Hippocampal formation (tissue), 2 donors: ENCODE measurements at regions not wholly inside any gene's neighbourhood (a gene's known extent, or its start where the extent isn't known, plus 50 kb on each side); places are given as distances from the start of the nearest gene placed in this dataset.

Experiments
- DNase-seq, 2 donors: peaks; one replicate each; lab custom pipeline; 2025; lab: John Stamatoyannopoulos, UW

DNA sequence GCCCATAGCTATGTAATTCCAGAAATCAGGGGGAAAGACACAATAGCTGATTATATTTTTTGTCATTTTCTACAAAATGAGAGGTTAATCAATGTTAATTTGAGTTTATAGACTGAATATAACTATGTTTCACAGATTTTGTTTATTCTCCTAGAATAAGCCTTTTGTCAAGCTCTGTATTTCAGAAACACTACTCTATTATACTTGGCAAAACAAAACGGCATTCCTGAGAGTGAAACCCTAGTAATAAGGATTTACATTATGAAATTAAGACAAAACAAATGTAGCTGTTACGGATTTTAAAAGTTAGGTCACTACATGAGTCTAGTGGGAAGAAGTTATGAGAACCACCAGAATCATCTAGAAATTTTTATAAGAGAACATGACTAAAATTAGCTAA, 334.2 kb downstream of the KLF12 start:
- no peak for DNase-seq

GRCh38 chr13:73794755-73795154, 339.4 kb downstream of the KLF12 start:
- DNase-seq: no peak

DNA sequence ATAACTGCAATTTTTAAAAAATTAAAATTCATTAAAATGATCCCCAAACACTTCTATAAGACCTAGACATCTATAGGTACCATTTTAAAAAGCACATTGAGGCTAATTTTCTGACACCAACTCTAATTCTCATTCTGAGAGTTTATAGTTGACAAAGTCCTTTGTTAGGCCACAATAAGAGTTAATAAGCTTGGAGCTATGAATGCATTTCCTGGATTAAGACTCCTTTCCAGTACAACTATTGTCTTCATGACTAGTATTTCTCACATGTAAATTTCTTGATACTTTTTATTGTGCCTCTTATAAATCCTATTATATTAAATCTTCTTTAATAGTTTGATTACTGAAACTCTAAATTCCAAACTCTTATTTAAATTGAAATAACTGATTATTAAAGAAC, 340.8 kb downstream of the KLF12 start:
- DNase-seq: no peak

DNA sequence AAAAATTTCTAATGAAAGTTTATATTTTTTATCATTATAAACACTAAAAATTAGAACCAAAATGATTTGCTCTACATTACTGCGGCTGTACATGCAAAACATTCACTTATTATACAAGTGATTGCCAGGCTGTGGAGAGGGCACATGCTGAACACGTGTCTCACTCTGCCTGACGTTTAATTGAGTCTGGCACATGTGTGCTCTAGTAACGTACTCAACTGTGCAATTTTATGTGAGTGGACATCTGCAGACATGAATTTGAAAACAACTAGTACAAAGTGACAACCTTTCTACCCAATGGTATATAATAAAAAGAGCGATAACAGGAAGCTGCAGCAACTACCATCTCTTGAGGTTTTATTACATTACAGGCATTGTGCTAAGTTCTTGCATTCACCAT, 341.4 kb downstream of the KLF12 start:
- no peak for DNase-seq

DNA sequence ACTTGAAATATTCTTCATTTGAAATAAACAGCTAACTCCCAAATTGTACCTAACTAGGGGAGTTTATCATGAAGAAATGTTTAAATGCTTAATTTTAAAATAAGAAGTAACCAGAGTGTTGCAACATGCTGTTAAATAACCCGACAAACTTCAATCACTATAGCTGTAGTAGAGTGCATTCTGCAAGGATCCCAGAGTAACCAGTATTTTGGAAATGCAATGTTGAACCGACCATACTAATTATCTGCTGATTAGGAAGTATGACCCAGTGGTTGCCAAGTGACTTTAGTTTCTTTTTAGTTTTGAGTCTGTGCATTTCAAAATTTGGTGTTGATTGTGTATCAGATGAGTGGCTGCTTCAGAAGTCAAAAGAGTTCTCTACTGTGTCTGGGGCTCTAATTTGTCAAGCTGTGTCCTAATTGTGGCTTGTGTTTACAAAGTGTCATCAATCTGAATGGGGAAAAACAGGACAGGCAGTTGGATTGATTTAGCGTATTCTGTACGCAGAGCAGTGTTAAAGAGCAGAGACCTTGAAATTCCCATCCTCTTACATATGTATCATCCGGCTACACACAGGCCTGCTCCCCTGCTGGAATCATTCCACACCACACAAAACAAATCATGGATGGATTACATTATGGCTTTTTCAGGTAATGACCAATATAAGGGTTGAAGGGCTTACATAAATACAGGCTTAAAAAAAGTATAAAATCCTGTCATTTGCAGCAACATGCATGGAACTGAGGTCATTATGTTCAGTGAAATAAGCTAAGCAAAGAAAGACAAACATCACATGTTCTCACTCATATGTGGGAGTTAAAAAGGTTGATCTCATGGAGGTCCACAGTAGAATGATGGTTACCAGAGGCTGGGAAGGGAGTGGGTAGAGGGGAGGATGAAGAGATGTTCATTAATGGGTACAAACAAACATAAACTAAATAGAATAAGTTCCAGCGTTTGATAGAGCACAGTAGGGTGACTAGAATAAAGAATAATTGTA, 351.5 kb downstream of the KLF12 start:
- no peak for DNase-seq

DNA sequence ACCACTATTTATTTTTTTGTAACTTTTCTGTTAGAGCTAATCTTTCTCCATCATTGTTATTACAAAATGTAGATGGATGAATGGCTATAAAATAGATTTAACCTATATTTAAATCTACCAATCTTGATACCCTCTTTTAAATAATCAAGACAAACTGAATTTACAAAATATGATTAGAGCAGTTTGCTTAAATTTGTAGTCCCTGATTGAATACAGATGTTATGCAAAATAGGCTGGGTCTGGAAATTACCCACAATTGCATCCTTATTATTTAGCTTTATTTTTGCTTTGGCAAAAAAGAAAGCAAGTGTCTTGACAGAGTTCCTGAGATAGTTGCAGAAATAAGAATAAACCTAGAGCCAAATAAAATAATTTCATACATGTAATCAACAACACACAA, 352.8 kb downstream of the KLF12 start:
- no peak for DNase-seq

GRCh38 chr13:73779881-73780280, 354.3 kb downstream of the KLF12 start:
- no peak for DNase-seq

DNA sequence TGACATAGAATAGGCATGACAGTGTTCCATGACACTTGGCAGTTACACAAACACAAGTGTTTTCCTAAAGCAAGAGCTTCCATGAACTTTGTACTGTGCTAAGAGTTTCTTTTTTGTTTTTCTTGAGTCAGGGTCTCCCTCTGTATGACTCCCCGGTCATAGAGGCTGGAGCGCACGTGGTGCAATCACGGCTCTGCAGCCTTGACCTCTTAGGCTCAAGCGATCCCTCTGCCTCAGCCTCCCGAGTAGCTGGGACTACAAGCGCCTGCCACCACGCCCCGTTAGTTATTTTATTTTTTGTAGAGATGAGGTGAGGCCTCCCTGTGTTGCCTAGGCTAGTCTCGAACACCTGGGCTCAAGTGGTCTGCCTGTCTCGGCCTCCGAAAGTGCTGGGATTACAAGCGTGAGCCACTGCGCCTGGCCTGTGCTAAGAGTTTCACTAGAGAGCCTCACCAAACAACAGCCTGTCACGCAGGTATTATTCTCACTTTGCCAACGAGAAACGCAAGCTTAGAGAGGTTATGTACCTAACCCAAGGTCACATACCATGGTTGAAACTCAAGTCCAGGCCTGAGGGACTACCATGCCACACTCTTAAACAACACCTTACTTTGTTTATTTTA, 355.9 kb downstream of the KLF12 start:
- DNase-seq: no peak

GRCh38 chr13:73777134-73777533, 357.1 kb downstream of the KLF12 start:
- no peak for DNase-seq

- no peak for DNase-seq
Observed at GRCh38 chr13:73776151-73776785, 357.9 kb downstream of the KLF12 start.

DNA sequence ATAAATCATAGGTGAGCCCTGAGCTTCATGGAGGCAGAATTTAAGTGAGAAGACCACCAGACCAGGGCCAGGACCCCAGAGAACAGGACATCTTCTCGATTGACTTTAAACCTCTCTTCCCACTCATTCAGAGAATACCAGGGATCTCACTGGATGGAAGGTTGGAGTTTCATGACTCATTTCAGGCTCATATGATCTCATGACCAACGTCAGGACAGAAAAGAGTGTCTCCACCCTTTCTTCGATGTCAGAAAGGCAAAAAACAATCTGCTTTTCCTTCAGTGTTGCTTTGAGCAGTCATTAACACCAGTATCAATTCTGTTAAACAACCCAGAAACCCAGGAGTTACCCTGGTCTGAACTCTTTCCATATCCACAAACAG, 361.0 kb downstream of the KLF12 start:
- no peak for DNase-seq

DNA sequence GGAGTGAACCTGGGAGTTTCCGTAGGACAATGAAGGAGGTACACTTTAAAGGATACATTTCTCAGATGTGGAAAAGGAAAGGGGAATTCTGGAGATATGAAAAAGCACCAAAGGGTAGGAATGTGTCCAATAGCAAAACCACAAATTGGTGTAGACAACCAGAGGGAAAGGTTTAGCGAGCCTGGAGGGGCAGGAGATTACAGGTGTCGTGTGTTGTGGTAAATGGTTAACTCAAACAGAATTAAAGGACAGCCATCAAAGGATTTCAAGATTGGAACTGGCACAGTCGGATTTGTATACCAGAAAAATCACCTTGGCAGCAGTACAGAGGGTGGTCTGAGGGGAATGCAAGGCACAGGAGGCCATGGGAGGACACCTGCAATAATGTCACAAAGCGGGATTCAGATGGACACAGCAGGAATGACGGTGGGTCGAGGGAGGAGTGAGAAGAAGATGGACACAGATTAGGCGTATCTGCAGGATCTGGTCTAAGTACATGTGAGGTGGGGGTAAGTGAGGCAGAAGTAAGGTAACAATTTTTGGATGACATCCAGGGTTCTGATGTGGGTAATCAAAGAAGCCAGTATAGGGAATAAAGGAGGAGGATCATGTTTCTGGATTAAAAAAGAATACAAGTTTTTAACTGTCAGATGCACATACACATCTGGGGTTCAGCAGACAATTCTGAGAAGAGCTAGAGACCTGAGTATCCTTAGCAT, 361.6 kb downstream of the KLF12 start:
- DNase-seq: no peak

DNA sequence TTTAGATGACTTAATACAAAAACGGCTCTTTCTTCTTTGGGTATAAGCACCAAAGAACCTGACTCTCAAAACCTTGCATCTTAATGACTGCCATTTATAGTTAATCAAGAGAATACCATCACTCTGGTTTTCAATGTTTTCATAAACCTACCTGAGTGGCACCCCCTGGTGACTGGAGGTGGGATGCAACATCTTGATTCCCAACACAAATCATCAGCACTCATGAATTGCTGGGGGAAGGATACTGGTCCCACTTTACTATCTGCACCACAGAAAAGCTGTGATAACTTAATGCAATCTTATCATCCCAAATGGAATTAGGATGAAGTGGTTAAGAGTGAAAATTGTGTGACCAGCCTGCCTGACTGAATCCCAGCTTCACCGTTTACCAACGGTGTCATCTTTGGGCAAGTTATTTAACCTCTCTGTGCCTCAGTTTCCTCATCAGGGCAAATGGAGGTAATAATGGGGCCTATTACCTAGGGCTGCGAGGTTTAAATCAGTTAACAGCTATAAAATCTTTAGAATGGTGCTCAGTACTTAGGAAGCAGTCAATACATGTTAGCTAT, 366.4 kb downstream of the KLF12 start:
- no peak for DNase-seq

- DNase-seq: no peak
Observed at GRCh38 chr13:73767191-73767741, 366.9 kb downstream of the KLF12 start.

- DNase-seq: peak; percentile 67 to 68
Observed at GRCh38 chr13:73765651-73766384, 368.4 kb downstream of the KLF12 start.

- no peak for DNase-seq
Observed at GRCh38 chr13:73759434-73759833, 374.8 kb downstream of the KLF12 start.

DNA sequence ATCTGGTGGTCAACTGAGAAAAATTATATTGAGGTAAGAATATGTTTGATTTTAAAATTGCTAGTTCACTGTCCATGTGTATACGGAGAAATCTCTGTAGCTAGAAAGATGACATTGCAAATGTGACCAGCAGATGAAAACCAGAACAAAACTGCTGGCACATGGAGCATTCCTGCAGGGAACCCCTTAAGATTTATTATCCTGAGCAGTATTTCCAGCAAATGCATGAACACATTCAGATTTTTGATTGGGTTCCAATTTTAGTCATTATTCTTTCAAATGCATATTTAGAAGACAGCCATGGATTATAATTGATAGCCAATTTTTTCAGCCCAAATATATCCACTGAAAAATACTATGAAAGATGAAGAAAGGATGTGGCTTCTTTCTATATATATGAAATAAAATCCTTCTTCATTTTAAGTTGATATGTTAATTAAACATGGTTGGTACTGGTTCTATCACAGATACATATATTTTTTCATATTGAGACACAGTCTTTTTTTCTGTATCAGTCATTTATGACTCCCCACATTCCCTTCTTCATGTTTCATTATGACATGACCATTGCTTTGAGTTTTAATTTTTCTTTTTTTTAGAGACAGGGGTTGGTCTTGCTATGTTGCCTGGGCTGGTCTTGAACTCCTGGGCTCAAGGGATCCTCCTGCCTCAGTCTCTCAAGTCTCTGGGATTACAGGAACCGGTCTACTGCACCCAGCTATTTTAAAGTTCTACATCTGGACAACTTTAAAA, 376.5 kb downstream of the KLF12 start:
- no peak for DNase-seq

GRCh38 chr13:73754727-73755292, 379.4 kb downstream of the KLF12 start:
- DNase-seq: peak in 1 of 2 donors; percentile 76

DNA sequence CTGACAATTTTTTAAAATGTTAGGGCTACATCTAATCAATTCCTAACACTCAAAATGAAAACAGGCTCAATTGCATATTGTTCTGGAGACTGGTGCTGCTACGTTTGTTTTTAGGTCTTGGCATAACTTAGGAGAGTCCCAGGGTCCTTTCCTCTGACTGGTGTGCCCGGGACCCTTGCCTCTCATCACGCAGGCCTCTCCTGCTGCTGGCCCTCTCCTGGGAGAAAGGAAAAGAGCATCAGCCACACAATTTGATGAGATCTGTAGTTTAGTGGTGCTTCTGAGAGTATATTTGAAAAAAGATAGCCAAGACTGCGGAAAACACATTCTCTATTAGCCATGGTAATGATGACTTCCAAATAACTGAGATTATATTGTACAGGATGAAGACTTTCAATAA, 380.0 kb downstream of the KLF12 start:
- DNase-seq: no peak

- no peak for DNase-seq
Observed at GRCh38 chr13:73751290-73751689, 382.9 kb downstream of the KLF12 start.
